ENCODE measurements at regions not wholly inside any gene's neighbourhood (a gene's known extent, or its start where the extent isn't known, plus 50 kb on each side); places are given as distances from the start of the nearest gene placed in this dataset.

GRCh38 chr5:155222393-155222792, 208.8 kb downstream of the KIF4B start:
- no peak for DNase-seq (ENCODE audit: insufficient read length)
- TF ChIP-seq TAF1 (IDR thresholded peaks at IDR 0.05; ENCODE audit: borderline replicate concordance, low read depth, low read length) (no peak), POLR2A (IDR thresholded peaks at IDR 0.05; ENCODE audit: low read depth, low read length) (no peak), POLR2AphosphoS5 (IDR thresholded peaks at IDR 0.05; ENCODE audit: low read depth, low read length) (no peak)
- FAIRE-seq = no peak

GRCh38 chr5:155229135-155229534, 215.6 kb downstream of the KIF4B start:
- FAIRE-seq (no peak), DNase-seq (ENCODE audit: insufficient read length) (no peak)
- no peak for TF ChIP-seq POLR2AphosphoS5 (IDR thresholded peaks at IDR 0.05; ENCODE audit: low read depth, low read length)

GRCh38 chr5:155239803-155240202, 226.2 kb downstream of the KIF4B start:
- FAIRE-seq (no peak), DNase-seq (ENCODE audit: insufficient read length) (no peak)
- TF ChIP-seq TAF1 (IDR thresholded peaks at IDR 0.05; ENCODE audit: borderline replicate concordance, low read depth, low read length) (no peak), POLR2AphosphoS5 (IDR thresholded peaks at IDR 0.05; ENCODE audit: low read depth, low read length) (no peak), POLR2A (IDR thresholded peaks at IDR 0.05; ENCODE audit: low read depth, low read length) (no peak)

- FAIRE-seq (no peak), DNase-seq (ENCODE audit: insufficient read length) (no peak)
- TF ChIP-seq TAF1 (IDR thresholded peaks at IDR 0.05; ENCODE audit: borderline replicate concordance, low read depth, low read length) (no peak), POLR2A (IDR thresholded peaks at IDR 0.05; ENCODE audit: low read depth, low read length) (no peak), POLR2AphosphoS5 (IDR thresholded peaks at IDR 0.05; ENCODE audit: low read depth, low read length) (no peak)
Observed at GRCh38 chr5:155250596-155250995, 237.0 kb downstream of the KIF4B start.

- DNase-seq (ENCODE audit: insufficient read length) (no peak), FAIRE-seq (no peak)
- no peak for TF ChIP-seq POLR2A (IDR thresholded peaks at IDR 0.05; ENCODE audit: low read depth, low read length)
- no peak for TF ChIP-seq POLR2AphosphoS5 (IDR thresholded peaks at IDR 0.05; ENCODE audit: low read depth, low read length)
- TF ChIP-seq TAF1 (IDR thresholded peaks at IDR 0.05; ENCODE audit: borderline replicate concordance, low read depth, low read length) = no peak
Observed at GRCh38 chr5:155252025-155252424, 238.5 kb downstream of the KIF4B start.

GRCh38 chr5:155252717-155253116, 239.2 kb downstream of the KIF4B start:
- TF ChIP-seq POLR2A (IDR thresholded peaks at IDR 0.05; ENCODE audit: low read depth, low read length) (no peak), TAF1 (IDR thresholded peaks at IDR 0.05; ENCODE audit: borderline replicate concordance, low read depth, low read length) (no peak), POLR2AphosphoS5 (IDR thresholded peaks at IDR 0.05; ENCODE audit: low read depth, low read length) (no peak)
- FAIRE-seq (no peak), DNase-seq (ENCODE audit: insufficient read length) (no peak)

GRCh38 chr5:155254399-155254798, 240.8 kb downstream of the KIF4B start:
- FAIRE-seq = no peak

GRCh38 chr5:155258161-155258560, 244.6 kb downstream of the KIF4B start:
- no peak for DNase-seq (ENCODE audit: insufficient read length)
- no peak for TF ChIP-seq TAF1 (IDR thresholded peaks at IDR 0.05; ENCODE audit: borderline replicate concordance, low read depth, low read length)
- FAIRE-seq = no peak

More at GRCh38 chr5:155254399-155254798, 240.8 kb downstream of the KIF4B start:
- DNase-seq (ENCODE audit: insufficient read length) = no peak
- TF ChIP-seq TAF1 (IDR thresholded peaks at IDR 0.05; ENCODE audit: borderline replicate concordance, low read depth, low read length) (no peak), POLR2AphosphoS5 (IDR thresholded peaks at IDR 0.05; ENCODE audit: low read depth, low read length) (no peak), POLR2A (IDR thresholded peaks at IDR 0.05; ENCODE audit: low read depth, low read length) (no peak)

- no peak for FAIRE-seq
- no peak for DNase-seq (ENCODE audit: insufficient read length)
- TF ChIP-seq POLR2A (IDR thresholded peaks at IDR 0.05; ENCODE audit: low read depth, low read length) = no peak
- TF ChIP-seq TAF1 (IDR thresholded peaks at IDR 0.05; ENCODE audit: borderline replicate concordance, low read depth, low read length) = no peak
- TF ChIP-seq POLR2AphosphoS5 (IDR thresholded peaks at IDR 0.05; ENCODE audit: low read depth, low read length) = no peak
Observed at GRCh38 chr5:155259648-155260047, 246.1 kb downstream of the KIF4B start.

GRCh38 chr5:155260798-155261197, 247.2 kb downstream of the KIF4B start:
- TF ChIP-seq TAF1 (IDR thresholded peaks at IDR 0.05; ENCODE audit: borderline replicate concordance, low read depth, low read length) = no peak
- no peak for TF ChIP-seq POLR2AphosphoS5 (IDR thresholded peaks at IDR 0.05; ENCODE audit: low read depth, low read length)
- no peak for TF ChIP-seq POLR2A (IDR thresholded peaks at IDR 0.05; ENCODE audit: low read depth, low read length)
- FAIRE-seq (peak; percentile 80), DNase-seq (ENCODE audit: insufficient read length) (no peak)

GRCh38 chr5:155263381-155263780, 249.8 kb downstream of the KIF4B start:
- FAIRE-seq (no peak), DNase-seq (ENCODE audit: insufficient read length) (no peak)
- TF ChIP-seq POLR2AphosphoS5 (IDR thresholded peaks at IDR 0.05; ENCODE audit: low read depth, low read length) (no peak), POLR2A (IDR thresholded peaks at IDR 0.05; ENCODE audit: low read depth, low read length) (no peak), TAF1 (IDR thresholded peaks at IDR 0.05; ENCODE audit: borderline replicate concordance, low read depth, low read length) (no peak)

- no peak for TF ChIP-seq TAF1 (IDR thresholded peaks at IDR 0.05; ENCODE audit: borderline replicate concordance, low read depth, low read length)
- TF ChIP-seq POLR2A (IDR thresholded peaks at IDR 0.05; ENCODE audit: low read depth, low read length) = no peak
- TF ChIP-seq POLR2AphosphoS5 (IDR thresholded peaks at IDR 0.05; ENCODE audit: low read depth, low read length) = no peak
- DNase-seq (ENCODE audit: insufficient read length) = no peak
Observed at GRCh38 chr5:155264809-155265208, 251.3 kb downstream of the KIF4B start.

GRCh38 chr5:155268770-155269425, 255.3 kb downstream of the KIF4B start:
- FAIRE-seq (no peak), DNase-seq (ENCODE audit: insufficient read length) (no peak)
- TF ChIP-seq POLR2A (IDR thresholded peaks at IDR 0.05; ENCODE audit: low read depth, low read length) (no peak), POLR2AphosphoS5 (IDR thresholded peaks at IDR 0.05; ENCODE audit: low read depth, low read length) (no peak), TAF1 (IDR thresholded peaks at IDR 0.05; ENCODE audit: borderline replicate concordance, low read depth, low read length) (no peak)

More at GRCh38 chr5:155264809-155265208, 251.3 kb downstream of the KIF4B start:
- no peak for FAIRE-seq

Data from GM12892 (cell line).